WTC11 (cell line): ENCODE measurements at regions not wholly inside any gene's neighbourhood (a gene's known extent, or its start where the extent isn't known, plus 50 kb on each side); places are given as distances from the start of the nearest gene placed in this dataset.

Experiments
- ATAC-seq: fragments of 200-7000 bp; cut with Tn5 transposase; 2 replicates; pipeline ENCODE4 v1.10.0; 2021; ENCODE audit warnings: mild to moderate bottlenecking, moderate library complexity
- CTCF ChIA-PET: fragments of 300-600 bp; sonication (Branson Sonifier 250); formaldehyde crosslinking; loops from one replicate; lab custom pipeline; 2021; ENCODE audit warnings: antibody characterized with exemption; lab: Charles Lee
- POLR2A ChIA-PET: fragments of 350-600 bp; sonication (Branson Sonifier 250); formaldehyde crosslinking; loops from one replicate; lab custom pipeline; 2021; ENCODE audit warnings: antibody characterized with exemption; lab: Charles Lee
- DNase-seq: peaks from one replicate; pipeline ENCODE4 v3.0.0; 2021; ENCODE audit warnings: low spot score
- H3K27ac Mint-ChIP-seq: 2 replicates; pipeline ENCODE4 v1.8.0; 2021; ENCODE audit warnings: mixed read lengths
- H3K27me3 Mint-ChIP-seq: 2 replicates; pipeline ENCODE4 v1.8.0; 2021; ENCODE audit warnings: low read depth, mild to moderate bottlenecking, moderate library complexity, mixed read lengths
- H3K36me3 Mint-ChIP-seq: 2 replicates; pipeline ENCODE4 v1.8.0; 2021; ENCODE audit warnings: mixed read lengths
- H3K4me1 Mint-ChIP-seq: 2 replicates; pipeline ENCODE4 v1.8.0; 2022; ENCODE audit warnings: mixed read lengths
- H3K4me3 Mint-ChIP-seq: 2 replicates; pipeline ENCODE4 v1.8.0; 2021; ENCODE audit warnings: mild to moderate bottlenecking, moderate library complexity, mixed read lengths
- H3K9me3 Mint-ChIP-seq: 2 replicates; pipeline ENCODE4 v1.8.0; 2021; ENCODE audit warnings: mixed read lengths
- ELF4 ChIP-seq: sonication (generic); formaldehyde crosslinking; IDR thresholded peaks from 2 replicates; pipeline ENCODE4 v1.8.1; 2022; ENCODE audit warnings: low read depth, mild to moderate bottlenecking, moderate library complexity, missing genetic modification reagents
- EMX1 ChIP-seq: fragments of 250-450 bp; sonication (Bioruptor Pico); IDR thresholded peaks from 2 replicates; pipeline ENCODE4 v1.8.0; 2021; ENCODE audit warnings: mild to moderate bottlenecking
- ETV6 ChIP-seq: sonication (generic); formaldehyde crosslinking; IDR thresholded peaks from 2 replicates; pipeline ENCODE4 v1.8.1; 2022; ENCODE audit warnings: mild to moderate bottlenecking, missing genetic modification reagents
- GABPB1 ChIP-seq: sonication (generic); formaldehyde crosslinking; IDR thresholded peaks from 2 replicates; pipeline ENCODE4 v1.8.1; 2023; ENCODE audit warnings: mild to moderate bottlenecking, missing genetic modification reagents
- HMGA2 ChIP-seq: fragments of 250-450 bp; sonication (Bioruptor Pico); IDR thresholded peaks from 2 replicates; pipeline ENCODE4 v1.4.0; 2021; ENCODE audit warnings: mild to moderate bottlenecking, moderate library complexity
- KAT7 ChIP-seq: sonication (generic); formaldehyde crosslinking; IDR thresholded peaks from 2 replicates; pipeline ENCODE4 v1.8.1; 2023; ENCODE audit warnings: missing genetic modification reagents, mild to moderate bottlenecking, borderline replicate concordance
- NFE2L1 ChIP-seq: sonication (generic); formaldehyde crosslinking; IDR thresholded peaks from 2 replicates; pipeline ENCODE4 v1.8.1; 2023; ENCODE audit warnings: missing genetic modification reagents
- SOX15 ChIP-seq: fragments of 250-450 bp; sonication (Bioruptor Pico); IDR thresholded peaks from 2 replicates; pipeline ENCODE4 v1.9.0; 2021; ENCODE audit warnings: mild to moderate bottlenecking
- SP1 ChIP-seq: sonication (generic); formaldehyde crosslinking; conservative IDR thresholded peaks from 2 replicates; pipeline ENCODE4 v1.8.1; 2022; ENCODE audit warnings: missing genetic modification reagents
- STAT6 ChIP-seq: sonication (generic); formaldehyde crosslinking; conservative IDR thresholded peaks from 2 replicates; pipeline ENCODE4 v1.8.1; 2023; ENCODE audit warnings: mild to moderate bottlenecking, low read depth, missing genetic modification reagents, moderate library complexity
- ZBTB21 ChIP-seq: sonication (generic); formaldehyde crosslinking; IDR thresholded peaks from 2 replicates; pipeline ENCODE4 v1.8.1; 2023; ENCODE audit warnings: mild to moderate bottlenecking, missing genetic modification reagents, borderline replicate concordance
- ZNF121 ChIP-seq: sonication (generic); formaldehyde crosslinking; IDR thresholded peaks from 2 replicates; pipeline ENCODE4 v1.8.0; 2023; ENCODE audit warnings: missing genetic modification reagents
- ZNF232 ChIP-seq: sonication (generic); formaldehyde crosslinking; IDR thresholded peaks from 2 replicates; pipeline ENCODE4 v1.8.0; 2022; ENCODE audit warnings: mild to moderate bottlenecking, missing genetic modification reagents
- ZNF416 ChIP-seq: fragments of 250-450 bp; sonication (Bioruptor Pico); IDR thresholded peaks from 2 replicates; pipeline ENCODE4 v1.9.0; 2021; ENCODE audit warnings: mild to moderate bottlenecking, inconsistent platforms
- ZNF425 ChIP-seq: fragments of 250-450 bp; sonication (Bioruptor Pico); conservative IDR thresholded peaks from 2 replicates; pipeline ENCODE4 v1.9.0; 2021; ENCODE audit warnings: mild to moderate bottlenecking
- ZSCAN18 ChIP-seq: fragments of 250-450 bp; sonication (Bioruptor Pico); IDR thresholded peaks from 2 replicates; pipeline ENCODE4 v2.1.2; 2022; ENCODE audit warnings: mild to moderate bottlenecking, moderate library complexity
- TF ChIP-seq, protein P1 (sequence below): sonication (generic); formaldehyde crosslinking; IDR thresholded peaks from 2 replicates; pipeline ENCODE4 v1.8.0; 2022; ENCODE audit warnings: mild to moderate bottlenecking, missing genetic modification reagents
- TF ChIP-seq, protein P2 (sequence below): sonication (generic); formaldehyde crosslinking; conservative IDR thresholded peaks from 2 replicates; pipeline ENCODE4 v1.8.1; 2022; ENCODE audit warnings: mild to moderate bottlenecking, missing genetic modification reagents
- TF ChIP-seq, protein P3 (sequence below): sonication (generic); formaldehyde crosslinking; IDR thresholded peaks from 2 replicates; pipeline ENCODE4 v1.8.1; 2023; ENCODE audit warnings: mild to moderate bottlenecking, missing genetic modification reagents, borderline replicate concordance
- TF ChIP-seq, protein P4 (sequence below): sonication (generic); formaldehyde crosslinking; IDR thresholded peaks from 2 replicates; pipeline ENCODE4 v1.8.1; 2022; ENCODE audit warnings: mild to moderate bottlenecking, moderate library complexity, missing genetic modification reagents

DNA sequence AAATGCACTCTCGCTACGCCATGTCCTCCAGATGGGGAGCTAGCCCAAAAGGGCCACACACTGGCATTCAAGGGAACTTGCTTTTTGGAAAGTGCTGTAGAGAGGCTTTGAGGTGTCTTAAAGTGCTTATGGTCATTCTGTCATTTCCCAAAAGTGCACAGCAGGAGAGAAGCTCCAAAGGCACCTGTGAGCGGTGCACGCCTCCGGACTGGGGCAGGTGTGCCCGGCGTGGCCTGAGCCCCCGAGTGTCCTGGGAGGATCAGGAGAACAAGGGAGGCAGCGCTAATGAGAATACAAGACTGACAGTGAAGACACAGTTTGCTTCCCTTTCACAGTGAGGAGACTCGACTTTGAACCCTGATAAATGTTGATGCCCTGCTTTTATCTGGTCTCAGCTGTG is 419.0 kb upstream of the MKI67 start:
- ATAC-seq = no peak
- ChIA-PET POLR2A (no interaction called here), CTCF (interaction anchor here (0.8 to 0.9 kb wide), 2 partner anchors 195 to 277 kb away, joined by 3 read pairs; no protein-coding TSS in a partner anchor)
- TF ChIP-seq ELF4 (CRISPR knock-in tag) (no peak), ETV6 (CRISPR knock-in tag) (no peak), GABPB1 (no peak), ZNF425 (CRISPR knock-in tag) (no peak), ZNF416 (CRISPR knock-in tag) (no peak), NFE2L1 (CRISPR knock-in tag) (no peak), ZNF121 (CRISPR knock-in tag) (no peak), ZNF232 (CRISPR knock-in tag) (no peak), ZSCAN18 (CRISPR knock-in tag) (no peak), SOX15 (CRISPR knock-in tag) (no peak), EMX1 (CRISPR knock-in tag) (no peak), HMGA2 (CRISPR knock-in tag) (no peak), SP1 (no peak), STAT6 (CRISPR knock-in tag) (no peak), KAT7 (CRISPR knock-in tag) (no peak), ZBTB21 (no peak)
- TF ChIP-seq, protein P1, sequence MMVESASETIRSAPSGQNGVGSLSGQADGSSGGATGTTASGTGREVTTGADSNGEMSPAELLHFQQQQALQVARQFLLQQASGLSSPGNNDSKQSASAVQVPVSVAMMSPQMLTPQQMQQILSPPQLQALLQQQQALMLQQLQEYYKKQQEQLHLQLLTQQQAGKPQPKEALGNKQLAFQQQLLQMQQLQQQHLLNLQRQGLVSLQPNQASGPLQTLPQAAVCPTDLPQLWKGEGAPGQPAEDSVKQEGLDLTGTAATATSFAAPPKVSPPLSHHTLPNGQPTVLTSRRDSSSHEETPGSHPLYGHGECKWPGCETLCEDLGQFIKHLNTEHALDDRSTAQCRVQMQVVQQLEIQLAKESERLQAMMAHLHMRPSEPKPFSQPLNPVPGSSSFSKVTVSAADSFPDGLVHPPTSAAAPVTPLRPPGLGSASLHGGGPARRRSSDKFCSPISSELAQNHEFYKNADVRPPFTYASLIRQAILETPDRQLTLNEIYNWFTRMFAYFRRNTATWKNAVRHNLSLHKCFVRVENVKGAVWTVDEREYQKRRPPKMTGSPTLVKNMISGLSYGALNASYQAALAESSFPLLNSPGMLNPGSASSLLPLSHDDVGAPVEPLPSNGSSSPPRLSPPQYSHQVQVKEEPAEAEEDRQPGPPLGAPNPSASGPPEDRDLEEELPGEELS (CRISPR knock-in tag) = no peak
- TF ChIP-seq, protein P2, sequence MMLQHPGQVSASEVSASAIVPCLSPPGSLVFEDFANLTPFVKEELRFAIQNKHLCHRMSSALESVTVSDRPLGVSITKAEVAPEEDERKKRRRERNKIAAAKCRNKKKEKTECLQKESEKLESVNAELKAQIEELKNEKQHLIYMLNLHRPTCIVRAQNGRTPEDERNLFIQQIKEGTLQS (CRISPR knock-in tag) = no peak
- TF ChIP-seq, protein P3, sequence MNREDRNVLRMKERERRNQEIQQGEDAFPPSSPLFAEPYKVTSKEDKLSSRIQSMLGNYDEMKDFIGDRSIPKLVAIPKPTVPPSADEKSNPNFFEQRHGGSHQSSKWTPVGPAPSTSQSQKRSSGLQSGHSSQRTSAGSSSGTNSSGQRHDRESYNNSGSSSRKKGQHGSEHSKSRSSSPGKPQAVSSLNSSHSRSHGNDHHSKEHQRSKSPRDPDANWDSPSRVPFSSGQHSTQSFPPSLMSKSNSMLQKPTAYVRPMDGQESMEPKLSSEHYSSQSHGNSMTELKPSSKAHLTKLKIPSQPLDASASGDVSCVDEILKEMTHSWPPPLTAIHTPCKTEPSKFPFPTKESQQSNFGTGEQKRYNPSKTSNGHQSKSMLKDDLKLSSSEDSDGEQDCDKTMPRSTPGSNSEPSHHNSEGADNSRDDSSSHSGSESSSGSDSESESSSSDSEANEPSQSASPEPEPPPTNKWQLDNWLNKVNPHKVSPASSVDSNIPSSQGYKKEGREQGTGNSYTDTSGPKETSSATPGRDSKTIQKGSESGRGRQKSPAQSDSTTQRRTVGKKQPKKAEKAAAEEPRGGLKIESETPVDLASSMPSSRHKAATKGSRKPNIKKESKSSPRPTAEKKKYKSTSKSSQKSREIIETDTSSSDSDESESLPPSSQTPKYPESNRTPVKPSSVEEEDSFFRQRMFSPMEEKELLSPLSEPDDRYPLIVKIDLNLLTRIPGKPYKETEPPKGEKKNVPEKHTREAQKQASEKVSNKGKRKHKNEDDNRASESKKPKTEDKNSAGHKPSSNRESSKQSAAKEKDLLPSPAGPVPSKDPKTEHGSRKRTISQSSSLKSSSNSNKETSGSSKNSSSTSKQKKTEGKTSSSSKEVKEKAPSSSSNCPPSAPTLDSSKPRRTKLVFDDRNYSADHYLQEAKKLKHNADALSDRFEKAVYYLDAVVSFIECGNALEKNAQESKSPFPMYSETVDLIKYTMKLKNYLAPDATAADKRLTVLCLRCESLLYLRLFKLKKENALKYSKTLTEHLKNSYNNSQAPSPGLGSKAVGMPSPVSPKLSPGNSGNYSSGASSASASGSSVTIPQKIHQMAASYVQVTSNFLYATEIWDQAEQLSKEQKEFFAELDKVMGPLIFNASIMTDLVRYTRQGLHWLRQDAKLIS (CRISPR knock-in tag) = no peak
- TF ChIP-seq, protein P4, sequence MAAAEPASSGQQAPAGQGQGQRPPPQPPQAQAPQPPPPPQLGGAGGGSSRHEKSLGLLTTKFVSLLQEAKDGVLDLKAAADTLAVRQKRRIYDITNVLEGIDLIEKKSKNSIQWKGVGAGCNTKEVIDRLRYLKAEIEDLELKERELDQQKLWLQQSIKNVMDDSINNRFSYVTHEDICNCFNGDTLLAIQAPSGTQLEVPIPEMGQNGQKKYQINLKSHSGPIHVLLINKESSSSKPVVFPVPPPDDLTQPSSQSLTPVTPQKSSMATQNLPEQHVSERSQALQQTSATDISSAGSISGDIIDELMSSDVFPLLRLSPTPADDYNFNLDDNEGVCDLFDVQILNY (CRISPR knock-in tag) = no peak
- Mint-ChIP-seq H3K9me3 (peaks cover under 1% of the 10 kb centered on the region; the same call in 1 of the 2 replicates), H3K4me1 (peaks cover 64% of the 10 kb centered on the region), H3K36me3 (no peaks in the 10 kb centered on the region), H3K27ac (no peak overlapping the region), H3K27me3 (peaks cover 6% of the 10 kb centered on the region; the same call in 1 of the 2 replicates), H3K4me3 (no peak overlapping the region)
- DNase-seq = no peak
